A673 (cell line): ENCODE measurements at regions not wholly inside any gene's neighbourhood (a gene's known extent, or its start where the extent isn't known, plus 50 kb on each side); places are given as distances from the start of the nearest gene placed in this dataset.

Experiments
- BruUV-seq: library from RNA; stranded (reverse); fragments of 400-500 nt; replicated peaks from 2 replicates; lab custom pipeline; 2021; lab: Mats Ljungman, UMichigan
- CTCF ChIA-PET: fragments of 300-600 bp; sonication (Branson Sonifier 250); formaldehyde crosslinking; loops from one replicate; lab custom pipeline; 2022; ENCODE audit warnings: antibody characterized with exemption; lab: Charles Lee
- POLR2A ChIA-PET: fragments of 300-600 bp; sonication (Branson Sonifier 250); formaldehyde crosslinking; loops from one replicate; lab custom pipeline; 2022; ENCODE audit warnings: antibody characterized with exemption; ENCODE audit not compliant: low non-redundant PET; lab: Charles Lee
- DNase-seq: peaks from one replicate; pipeline ENCODE4 v3.0.0-alpha.2; 2015; ENCODE audit warnings: low spot score
- H3K27ac ChIP-seq: fragments of 200-600 bp; sonication (generic); 2 replicates; pipeline ENCODE4 v1.5.1; 2016; ENCODE audit warnings: mixed run types, low read depth, mild to moderate bottlenecking, mixed read lengths, antibody characterized with exemption, low read length; ENCODE audit not compliant: poor library complexity, severe bottlenecking
- H3K27me3 ChIP-seq: fragments of 200-600 bp; sonication (generic); replicated peaks from 2 replicates; pipeline ENCODE4 v1.6.1; 2017; ENCODE audit warnings: mixed run types, low read depth, mild to moderate bottlenecking, mixed read lengths, antibody characterized with exemption, low read length; ENCODE audit not compliant: insufficient read depth, poor library complexity
- H3K36me3 ChIP-seq: fragments of 200-600 bp; sonication (generic); 2 replicates; pipeline ENCODE4 v1.6.1; 2016; ENCODE audit warnings: mixed run types, mild to moderate bottlenecking, mixed read lengths, antibody characterized with exemption, low read length; ENCODE audit not compliant: insufficient read depth, poor library complexity, severe bottlenecking
- H3K4me1 ChIP-seq: fragments of 200-600 bp; sonication (generic); 2 replicates; pipeline ENCODE4 v1.6.1; 2017; ENCODE audit warnings: mixed run types, mild to moderate bottlenecking, mixed read lengths, antibody characterized with exemption, low read length; ENCODE audit not compliant: insufficient read depth, poor library complexity, severe bottlenecking
- H3K4me3 ChIP-seq: fragments of 200-600 bp; sonication (generic); 2 replicates; pipeline ENCODE4 v1.5.1; 2016; ENCODE audit warnings: low read depth, mixed run types, mild to moderate bottlenecking, mixed read lengths, low read length; ENCODE audit not compliant: poor library complexity, severe bottlenecking
- H3K9me3 ChIP-seq: fragments of 200-600 bp; sonication (generic); 2 replicates; pipeline ENCODE4 v1.6.1; 2016; ENCODE audit warnings: mixed run types, low read depth, mild to moderate bottlenecking, mixed read lengths, antibody characterized with exemption, low read length; ENCODE audit not compliant: poor library complexity, severe bottlenecking
- EZH2 ChIP-seq: fragments of 200-600 bp; sonication (generic); IDR thresholded peaks from 2 replicates; pipeline ENCODE4 v1.6.1; 2017; ENCODE audit warnings: borderline replicate concordance, low read depth, mild to moderate bottlenecking, mixed read lengths, antibody characterized with exemption, low read length; ENCODE audit not compliant: poor library complexity, severe bottlenecking
- intact Hi-C: fragments of 100-400 bp; cut with micrococcal nuclease; formaldehyde crosslinking; loops from one replicate; pipeline ENCODE4 v1.10.0; 2022; ENCODE audit not compliant: unreplicated experiment
- TF ChIP-seq, protein P1 (sequence below): fragments of 300-800, 200-600 bp; sonication (generic); conservative IDR thresholded peaks from 2 replicates; pipeline ENCODE4 v1.5.1; 2017; ENCODE audit warnings: low read depth, mild to moderate bottlenecking, antibody characterized with exemption, low read length, moderate library complexity, mixed read lengths

DNA sequence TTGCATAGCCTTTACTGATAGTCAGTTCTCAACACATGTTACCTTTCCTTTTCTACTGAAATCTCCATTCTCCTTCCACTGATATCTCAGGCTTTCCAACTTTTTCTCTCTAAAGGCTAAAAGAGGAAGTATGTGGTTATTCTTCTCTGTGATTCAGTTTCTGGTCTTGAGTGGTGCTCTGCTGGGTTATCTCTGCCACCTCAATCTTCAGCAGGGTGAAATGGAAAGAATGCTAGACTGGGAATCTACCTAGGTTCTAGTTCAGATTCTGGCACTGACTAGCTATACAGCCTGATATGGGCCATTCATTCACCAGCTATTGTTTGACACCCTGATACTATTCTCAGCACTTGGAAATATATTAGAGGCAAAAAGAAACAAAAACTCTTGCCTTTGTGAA is 124.9 kb upstream of the GRIA1 start:
- no peak for DNase-seq
- no peaks in the 10 kb centered on the region for H3K4me1 ChIP-seq
- ChIA-PET POLR2A (no interaction called here), CTCF (no interaction called here)
- H3K27ac ChIP-seq = no peak overlapping the region
- BruUV-seq = no TSS peak
- TF ChIP-seq, protein P1, sequence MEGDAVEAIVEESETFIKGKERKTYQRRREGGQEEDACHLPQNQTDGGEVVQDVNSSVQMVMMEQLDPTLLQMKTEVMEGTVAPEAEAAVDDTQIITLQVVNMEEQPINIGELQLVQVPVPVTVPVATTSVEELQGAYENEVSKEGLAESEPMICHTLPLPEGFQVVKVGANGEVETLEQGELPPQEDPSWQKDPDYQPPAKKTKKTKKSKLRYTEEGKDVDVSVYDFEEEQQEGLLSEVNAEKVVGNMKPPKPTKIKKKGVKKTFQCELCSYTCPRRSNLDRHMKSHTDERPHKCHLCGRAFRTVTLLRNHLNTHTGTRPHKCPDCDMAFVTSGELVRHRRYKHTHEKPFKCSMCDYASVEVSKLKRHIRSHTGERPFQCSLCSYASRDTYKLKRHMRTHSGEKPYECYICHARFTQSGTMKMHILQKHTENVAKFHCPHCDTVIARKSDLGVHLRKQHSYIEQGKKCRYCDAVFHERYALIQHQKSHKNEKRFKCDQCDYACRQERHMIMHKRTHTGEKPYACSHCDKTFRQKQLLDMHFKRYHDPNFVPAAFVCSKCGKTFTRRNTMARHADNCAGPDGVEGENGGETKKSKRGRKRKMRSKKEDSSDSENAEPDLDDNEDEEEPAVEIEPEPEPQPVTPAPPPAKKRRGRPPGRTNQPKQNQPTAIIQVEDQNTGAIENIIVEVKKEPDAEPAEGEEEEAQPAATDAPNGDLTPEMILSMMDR = no peak
- no peak for TF ChIP-seq EZH2
- H3K36me3 ChIP-seq = no peaks in the 10 kb centered on the region
- no peaks in the 10 kb centered on the region for H3K9me3 ChIP-seq
- no peak overlapping the region for H3K4me3 ChIP-seq
- intact Hi-C loops = no loop called here
- no peaks in the 10 kb centered on the region for H3K27me3 ChIP-seq

DNA sequence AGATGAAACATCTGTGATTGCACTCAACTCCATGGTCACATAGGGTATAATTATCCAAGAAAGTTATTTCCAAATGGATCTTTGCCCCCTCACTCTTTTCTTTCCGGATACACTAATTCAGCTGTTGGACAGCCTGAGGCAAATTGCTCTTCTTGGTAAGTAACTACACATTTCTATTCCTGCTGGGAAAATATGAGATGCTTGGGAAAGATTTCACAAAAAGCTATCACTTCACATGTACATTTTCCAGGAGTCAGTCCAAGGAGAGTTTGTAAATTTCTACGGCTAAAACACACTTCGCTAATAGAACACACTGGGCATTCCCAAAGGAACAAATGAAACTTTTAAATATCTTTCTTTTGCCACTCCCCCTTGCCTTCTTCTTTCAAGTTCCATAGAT is 123.0 kb upstream of the GRIA1 start:
- Histone ChIP-seq H3K4me3 (no peak overlapping the region), H3K36me3 (no peaks in the 10 kb centered on the region), H3K27me3 (no peaks in the 10 kb centered on the region), H3K27ac (no peak overlapping the region), H3K4me1 (no peaks in the 10 kb centered on the region), H3K9me3 (no peaks in the 10 kb centered on the region)
- ChIA-PET POLR2A (no interaction called here), CTCF (no interaction called here)
- BruUV-seq = no TSS peak
- DNase-seq = no peak
- intact Hi-C loops = no loop called here
- TF ChIP-seq EZH2 = no peak
- TF ChIP-seq, protein P1 = no peak

DNA sequence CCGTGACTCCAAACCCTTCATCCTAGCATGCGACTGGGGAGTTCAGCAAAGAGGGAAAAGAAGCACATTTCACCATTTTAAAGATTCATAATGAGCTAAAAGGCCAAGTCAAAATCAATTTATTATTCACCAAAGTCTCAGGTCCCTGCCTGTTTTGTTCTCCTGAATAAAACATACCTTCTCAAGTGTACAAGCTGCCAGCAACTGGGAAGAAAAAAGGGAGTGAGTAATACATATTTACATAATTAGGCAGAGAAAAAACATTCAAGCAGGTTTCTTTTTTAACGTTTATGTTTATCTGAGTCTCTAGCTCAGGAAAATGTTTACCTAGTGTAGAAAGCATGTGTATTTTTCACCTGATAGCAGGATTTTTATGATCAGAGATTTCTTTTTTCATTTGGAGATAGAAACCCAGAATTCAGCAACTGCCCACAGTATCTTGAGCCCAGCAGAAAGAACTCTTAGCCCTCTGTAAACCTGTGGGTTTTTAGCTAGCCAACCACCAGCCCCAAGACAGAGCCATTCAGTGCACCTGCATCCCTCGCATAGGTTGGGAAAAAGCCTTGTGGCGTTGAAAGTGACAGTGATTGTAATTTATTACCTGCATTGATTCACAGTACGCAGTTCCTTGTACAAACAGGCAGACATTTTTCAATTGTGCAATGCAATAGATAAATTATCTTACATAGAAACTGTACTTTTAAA is 117.9 kb upstream of the GRIA1 start:
- CTCF ChIA-PET = no interaction called here

More for the DNA sequence above, 117.9 kb upstream of the GRIA1 start:
- Histone ChIP-seq H3K27ac (no peak overlapping the region), H3K4me1 (no peaks in the 10 kb centered on the region), H3K4me3 (no peak overlapping the region), H3K9me3 (no peaks in the 10 kb centered on the region), H3K36me3 (no peaks in the 10 kb centered on the region), H3K27me3 (peaks cover 13% of the 10 kb centered on the region)
- TF ChIP-seq, protein P1 = no peak
- TF ChIP-seq EZH2 = no peak
- POLR2A ChIA-PET = no interaction called here
- intact Hi-C loops = no loop called here
- DNase-seq = no peak
- no TSS peak for BruUV-seq
